ENCODE measurements at regions not wholly inside any gene's neighbourhood (a gene's known extent, or its start where the extent isn't known, plus 50 kb on each side); places are given as distances from the start of the nearest gene placed in this dataset.

- H3K4me3 ChIP-seq (ENCODE audit: low read length) = no peak overlapping the region
- DNase-seq (ENCODE audit: low read depth) = no peak
- no peak for TF ChIP-seq CTCF (conservative IDR thresholded peaks at IDR 0.05; ENCODE audit: low read depth, low read length)
Observed at GRCh38 chr1:185368313-185368855, 51.3 kb upstream of the IVNS1ABP start.

DNA sequence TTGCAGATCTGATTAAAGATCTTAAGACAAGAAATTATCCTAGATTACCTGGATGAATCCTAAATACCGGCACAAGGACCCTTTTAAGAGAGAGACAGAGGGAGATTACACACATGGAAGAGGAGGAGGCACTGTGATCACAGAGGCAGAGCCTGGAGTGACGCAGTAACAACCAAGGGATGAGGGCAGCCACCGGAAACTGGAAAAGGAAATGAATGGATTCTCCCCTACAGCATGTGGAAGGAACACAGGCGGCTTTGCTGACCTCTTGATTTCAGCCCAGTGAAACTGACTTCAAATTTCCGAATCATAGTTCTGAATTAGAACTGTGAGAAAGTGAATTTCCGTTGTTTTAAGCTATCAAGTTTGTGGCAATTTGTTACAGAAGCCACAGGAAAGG is 50.2 kb upstream of the IVNS1ABP start:
- TF ChIP-seq CTCF (conservative IDR thresholded peaks at IDR 0.05; ENCODE audit: low read depth, low read length) = no peak
- no peak overlapping the region for H3K4me3 ChIP-seq (ENCODE audit: low read length)
- no peak for DNase-seq (ENCODE audit: low read depth)
